IMR-90 (cell line): ENCODE measurements at regions not wholly inside any gene's neighbourhood (a gene's known extent, or its start where the extent isn't known, plus 50 kb on each side); places are given as distances from the start of the nearest gene placed in this dataset.
A peak's percentile ranks its signal among the peaks of the same experiment; 100 is the strongest.

Source experiments
- ATAC-seq: fragments of 200-7000 bp; cut with Tn5 transposase; 2 replicates; pipeline ENCODE4 v1.9.1; 2020; ENCODE audit warnings: low read depth, mild to moderate bottlenecking, moderate library complexity
- BruUV-seq: library from RNA; stranded (reverse); fragments of 400-500 nt; replicated peaks from 2 replicates; lab custom pipeline; 2021; lab: Mats Ljungman, UMichigan
- CTCF ChIA-PET: fragments of 300-600 bp; formaldehyde crosslinking; extraction: SDS; loops from one replicate; lab custom pipeline; 2021; ENCODE audit warnings: antibody characterized with exemption; lab: Yijun Ruan, JAX
- POLR2A ChIA-PET: fragments of 300-600 bp; sonication (Branson Sonifier 250); formaldehyde crosslinking; loops from one replicate; lab custom pipeline; 2022; ENCODE audit warnings: antibody characterized with exemption; ENCODE audit not compliant: unreplicated experiment; lab: Charles Lee
- DNase-seq: peaks from one replicate; pipeline ENCODE4 v3.0.0; 2013
- H2AFZ ChIP-seq: replicated peaks from 2 replicates; pipeline ENCODE3; 2013; ENCODE audit warnings: low read length, mild to moderate bottlenecking; ENCODE audit not compliant: poor library complexity
- H2AK5ac ChIP-seq: 2 replicates; pipeline ENCODE4 v1.6.1; 2013; ENCODE audit warnings: low read depth, low read length, inconsistent platforms
- H2AK9ac ChIP-seq: replicated peaks from 2 replicates; pipeline ENCODE3; 2013; ENCODE audit warnings: mild to moderate bottlenecking, low read depth, low read length, moderate library complexity; ENCODE audit not compliant: poor library complexity
- H2BK120ac ChIP-seq: 2 replicates; pipeline ENCODE4 v1.6.1; 2013; ENCODE audit warnings: low read depth, low read length, inconsistent platforms
- H2BK15ac ChIP-seq: 3 replicates; pipeline ENCODE4 v1.6.1; 2013; ENCODE audit warnings: low read depth, low read length, inconsistent platforms
- H2BK20ac ChIP-seq: 2 replicates; pipeline ENCODE4 v1.6.1; 2013; ENCODE audit warnings: low read depth, mild to moderate bottlenecking, inconsistent platforms, low read length, moderate library complexity
- H2BK5ac ChIP-seq: 2 replicates; pipeline ENCODE4 v1.6.1; 2013; ENCODE audit warnings: mild to moderate bottlenecking, low read depth, low read length, inconsistent platforms; ENCODE audit not compliant: poor library complexity, severe bottlenecking
- H3K14ac ChIP-seq: replicated peaks from 2 replicates; pipeline ENCODE4 v1.6.1; 2013; ENCODE audit warnings: low read depth, low read length, inconsistent platforms
- H3K18ac ChIP-seq: 2 replicates; pipeline ENCODE4 v1.6.1; 2013; ENCODE audit warnings: low read depth, low read length, control low read depth
- H3K23ac ChIP-seq: 2 replicates; pipeline ENCODE4 v1.6.1; 2013; ENCODE audit warnings: low read depth, low read length, inconsistent platforms
- H3K27ac ChIP-seq: 2 replicates; pipeline ENCODE4 v1.5.1; 2013; ENCODE audit warnings: mild to moderate bottlenecking, control low read depth, low read length; ENCODE audit not compliant: insufficient read depth
- H3K27me3 ChIP-seq: 2 replicates; pipeline ENCODE4 v1.6.1; 2013; ENCODE audit warnings: low read length; ENCODE audit not compliant: control insufficient read depth, insufficient read depth
- H3K36me3 ChIP-seq: 2 replicates; pipeline ENCODE4 v1.6.1; 2013; ENCODE audit warnings: low read length, mixed read lengths; ENCODE audit not compliant: control insufficient read depth, insufficient read depth
- H3K4ac ChIP-seq: 2 replicates; pipeline ENCODE4 v1.6.1; 2013; ENCODE audit warnings: low read depth, low read length, inconsistent platforms
- H3K4me1 ChIP-seq: 2 replicates; pipeline ENCODE4 v1.6.1; 2013; ENCODE audit warnings: low read length, mixed read lengths; ENCODE audit not compliant: control insufficient read depth, insufficient read depth
- H3K4me2 ChIP-seq: 2 replicates; pipeline ENCODE4 v1.6.1; 2013; ENCODE audit warnings: low read depth, mild to moderate bottlenecking, control low read depth, low read length, moderate library complexity
- H3K4me3 ChIP-seq: 2 replicates; pipeline ENCODE4 v1.5.1; 2013; ENCODE audit warnings: low read depth, mild to moderate bottlenecking, control low read depth, low read length, moderate library complexity; ENCODE audit not compliant: insufficient read depth
- H3K56ac ChIP-seq: 2 replicates; pipeline ENCODE4 v1.6.1; 2013; ENCODE audit warnings: low read length, inconsistent platforms; ENCODE audit not compliant: insufficient read depth; ENCODE audit errors: extremely low read depth
- H3K79me1 ChIP-seq, 2 experiments: 2 replicates each; pipeline ENCODE4 v1.6.1; 2013; ENCODE audit warnings: low read length in 2 of 2, inconsistent platforms in 1 of 2, low read depth in 1 of 2
- H3K9ac ChIP-seq: 2 replicates; pipeline ENCODE4 v1.6.1; 2013; ENCODE audit warnings: low read depth, low read length, control low read depth
- H3K9me1 ChIP-seq: 2 replicates; pipeline ENCODE4 v1.6.1; 2013; ENCODE audit warnings: low read length, inconsistent platforms; ENCODE audit not compliant: insufficient read depth
- H3K9me3 ChIP-seq: 2 replicates; pipeline ENCODE4 v1.6.1; 2013; ENCODE audit warnings: low read length; ENCODE audit not compliant: control insufficient read depth, insufficient read depth
- H4K20me1 ChIP-seq: 2 replicates; pipeline ENCODE4 v1.6.1; 2013; ENCODE audit warnings: low read length, inconsistent platforms; ENCODE audit not compliant: insufficient read depth
- H4K5ac ChIP-seq: 2 replicates; pipeline ENCODE4 v1.6.1; 2013; ENCODE audit warnings: mild to moderate bottlenecking, low read depth, low read length, control low read depth
- H4K8ac ChIP-seq, 2 experiments: 2 replicates each; pipeline ENCODE4 v1.6.1; 2013; ENCODE audit warnings: low read depth in 2 of 2, low read length in 2 of 2, control low read depth in 1 of 2, inconsistent platforms in 1 of 2
- H4K91ac ChIP-seq: 2 replicates; pipeline ENCODE4 v1.6.1; 2013; ENCODE audit warnings: low read depth, low read length, inconsistent platforms; ENCODE audit not compliant: insufficient read depth
- CEBPB ChIP-seq: IDR thresholded peaks from 2 replicates; pipeline ENCODE4 v1.6.1; 2012; ENCODE audit warnings: low read depth, low read length, improper control_type of control experiment
- CTCF ChIP-seq: conservative IDR thresholded peaks from 2 replicates; pipeline ENCODE4 v1.5.1; 2012; ENCODE audit warnings: mild to moderate bottlenecking, low read depth, low read length, improper control_type of control experiment
- FOS ChIP-seq: fragments of 150-350 bp; IDR thresholded peaks from 2 replicates; pipeline ENCODE4 v1.6.1; 2016; ENCODE audit warnings: low read depth, low read length
- MAFK ChIP-seq: IDR thresholded peaks from 2 replicates; pipeline ENCODE4 v1.6.1; 2012; ENCODE audit warnings: low read depth, low read length, improper control_type of control experiment
- MAZ ChIP-seq: IDR thresholded peaks from 2 replicates; pipeline ENCODE4 v1.6.1; 2012; ENCODE audit warnings: low read depth, mild to moderate bottlenecking, low read length, improper control_type of control experiment, moderate library complexity, borderline replicate concordance
- MXI1 ChIP-seq: IDR thresholded peaks from 2 replicates; pipeline ENCODE4 v1.6.1; 2012; ENCODE audit warnings: low read depth, mild to moderate bottlenecking, low read length, moderate library complexity, borderline replicate concordance
- POLR2A ChIP-seq: IDR thresholded peaks from 2 replicates; pipeline ENCODE4 v1.6.1; 2012; ENCODE audit warnings: mild to moderate bottlenecking, low read depth, low read length
- RAD21 ChIP-seq: IDR thresholded peaks from 2 replicates; pipeline ENCODE4 v1.6.1; 2012; ENCODE audit warnings: low read length, improper control_type of control experiment
- RCOR1 ChIP-seq: IDR thresholded peaks from 2 replicates; pipeline ENCODE4 v1.6.1; 2012; ENCODE audit warnings: mild to moderate bottlenecking, low read length, improper control_type of control experiment; ENCODE audit not compliant: insufficient replicate concordance
- RFX5 ChIP-seq: IDR thresholded peaks from 2 replicates; pipeline ENCODE4 v1.8.0; 2012; ENCODE audit warnings: low read depth, mild to moderate bottlenecking, low read length, moderate library complexity
- USF2 ChIP-seq: fragments of 150-350 bp; IDR thresholded peaks from 2 replicates; pipeline ENCODE4 v1.6.1; 2017; ENCODE audit warnings: mild to moderate bottlenecking, antibody characterized with exemption, low read length, low read depth
- WGBS, 2 experiments: methylation state at CpG; one replicate each; pipeline versions ENCODE4 v1.1.5 to v1.1.7; 2013; ENCODE audit warnings: missing lambda C conversion rate in 2 of 2; ENCODE audit not compliant: insufficient read length in 1 of 2; ENCODE audit errors: extremely low coverage in 2 of 2; 5-methylcytosine and 5-hydroxymethylcytosine counted together
- dilution Hi-C: fragments of 300-500 bp; cut with HindIII; formaldehyde crosslinking; loops from one replicate; pipeline ENCODE4 v1.14.3; 2018; ENCODE audit warnings: low sequenced_read_pairs; ENCODE audit not compliant: unreplicated experiment
- in situ Hi-C: fragments of 300-500 bp; cut with MboI; formaldehyde crosslinking; loops from 3 replicates; pipeline ENCODE4 v1.14.3; 2019; ENCODE audit warnings: low sequenced_read_pairs, inconsistent platforms, mixed read lengths
- intact Hi-C: fragments of 100-400 bp; cut with micrococcal nuclease; formaldehyde crosslinking; loops from 2 replicates; pipeline ENCODE4 v1.10.0; 2022

GRCh38 chr5:43900974-43901373 lies 298.0 kb downstream of the NNT start:
- Histone ChIP-seq H2BK5ac (no peak overlapping the region), H4K5ac (no peak overlapping the region), H2AFZ (no peak overlapping the region), H3K4me1 (no peaks in the 10 kb centered on the region), H2BK15ac (no peak overlapping the region), H3K4ac (no peak overlapping the region), H3K79me1 (no peaks in the 10 kb centered on the region), H3K36me3 (no peaks in the 10 kb centered on the region), H3K9ac (no peak overlapping the region), H3K4me2 (no peak overlapping the region), H3K9me3 (no peaks in the 10 kb centered on the region), H3K27me3 (no peaks in the 10 kb centered on the region), H3K56ac (no peak overlapping the region), H4K91ac (no peak overlapping the region), H4K8ac (no peak overlapping the region), H4K20me1 (no peaks in the 10 kb centered on the region), H2AK9ac (no peak overlapping the region), H3K4me3 (no peak overlapping the region), H2AK5ac (no peak overlapping the region), H3K27ac (no peak overlapping the region), H3K18ac (no peak overlapping the region), H2BK120ac (no peak overlapping the region), H3K9me1 (no peaks in the 10 kb centered on the region), H3K14ac (peak overlapping the region; percentile 41; the same call in 1 of the 2 replicates), H3K23ac (no peak overlapping the region), H2BK20ac (no peak overlapping the region)
- no peak for ATAC-seq
- CTCF ChIA-PET, result interaction anchor here (0.6 kb wide), 1 partner anchor 71 kb away, joined by 5 read pairs; no protein-coding TSS in a partner anchor
- WGBS, 2 experiments, result no CpG with 5 or more reads among the region's 1 CpG
- no TSS peak for BruUV-seq
- no peak for DNase-seq
- dilution Hi-C loops, result no loop called here
- POLR2A ChIA-PET, result no interaction called here
- TF ChIP-seq FOS (no peak), MAZ (no peak), POLR2A (no peak), CEBPB (no peak), RCOR1 (no peak), RAD21 (no peak), MXI1 (no peak), MAFK (no peak), USF2 (no peak), RFX5 (no peak), CTCF (no peak)
- intact Hi-C loops, result no loop called here
- in situ Hi-C loops, result no loop called here
